ENCODE measurements at regions not wholly inside any gene's neighbourhood (a gene's known extent, or its start where the extent isn't known, plus 50 kb on each side); places are given as distances from the start of the nearest gene placed in this dataset.
"Not testable (repeated sequence)": the region's sequence is repeated elsewhere in the genome, so short reads cannot be mapped to it uniquely, and the experiment has no call there.

DNA sequence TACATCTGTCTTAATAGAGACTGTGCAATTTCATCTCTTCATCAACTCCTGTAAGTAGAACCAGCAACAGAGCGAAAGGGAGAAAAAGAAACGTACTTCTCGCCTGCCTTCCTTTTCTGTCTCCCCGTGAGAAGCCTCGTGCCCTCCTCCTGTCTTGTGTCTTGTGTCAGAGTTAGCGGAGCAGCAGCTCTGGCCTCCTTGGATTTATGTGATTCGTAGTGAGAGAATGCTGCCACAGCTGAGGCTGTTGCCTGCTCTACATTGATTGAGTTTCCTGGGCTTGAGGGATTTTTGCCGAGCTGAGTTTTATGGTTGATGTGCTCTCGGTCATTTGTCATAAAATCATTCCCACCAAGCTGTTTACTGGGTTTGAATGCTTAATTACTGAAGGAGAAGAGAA is 579.1 kb upstream of the RBFOX1 start:
- no peaks in the 10 kb centered on the region for H3K4me1 ChIP-seq (ENCODE audit: low read length)
- H3K4me3 ChIP-seq (ENCODE audit: low read length), result no peak overlapping the region
- TF ChIP-seq EZH2phosphoT487 (IDR thresholded peaks at IDR 0.05; ENCODE audit: low read depth), result no peak
- TF ChIP-seq, protein P1, sequence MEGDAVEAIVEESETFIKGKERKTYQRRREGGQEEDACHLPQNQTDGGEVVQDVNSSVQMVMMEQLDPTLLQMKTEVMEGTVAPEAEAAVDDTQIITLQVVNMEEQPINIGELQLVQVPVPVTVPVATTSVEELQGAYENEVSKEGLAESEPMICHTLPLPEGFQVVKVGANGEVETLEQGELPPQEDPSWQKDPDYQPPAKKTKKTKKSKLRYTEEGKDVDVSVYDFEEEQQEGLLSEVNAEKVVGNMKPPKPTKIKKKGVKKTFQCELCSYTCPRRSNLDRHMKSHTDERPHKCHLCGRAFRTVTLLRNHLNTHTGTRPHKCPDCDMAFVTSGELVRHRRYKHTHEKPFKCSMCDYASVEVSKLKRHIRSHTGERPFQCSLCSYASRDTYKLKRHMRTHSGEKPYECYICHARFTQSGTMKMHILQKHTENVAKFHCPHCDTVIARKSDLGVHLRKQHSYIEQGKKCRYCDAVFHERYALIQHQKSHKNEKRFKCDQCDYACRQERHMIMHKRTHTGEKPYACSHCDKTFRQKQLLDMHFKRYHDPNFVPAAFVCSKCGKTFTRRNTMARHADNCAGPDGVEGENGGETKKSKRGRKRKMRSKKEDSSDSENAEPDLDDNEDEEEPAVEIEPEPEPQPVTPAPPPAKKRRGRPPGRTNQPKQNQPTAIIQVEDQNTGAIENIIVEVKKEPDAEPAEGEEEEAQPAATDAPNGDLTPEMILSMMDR (IDR thresholded peaks at IDR 0.05; ENCODE audit: low read depth, low read length), result no peak
- no peak overlapping the region for H3K4me2 ChIP-seq (ENCODE audit: low read length)
- no peaks in the 10 kb centered on the region for H4K20me1 ChIP-seq (ENCODE audit: insufficient read depth, low read length)
- no peak overlapping the region for H3K27ac ChIP-seq (ENCODE audit: low read length)
- no peaks in the 10 kb centered on the region for H3K79me2 ChIP-seq (ENCODE audit: low read length)
- no peak overlapping the region for H3K9ac ChIP-seq (ENCODE audit: low read length)
- H3K36me3 ChIP-seq (replicated peaks; ENCODE audit: low read depth, low read length), result no peaks in the 10 kb centered on the region
- H3K27me3 ChIP-seq (ENCODE audit: low read depth, low read length), result no peaks in the 10 kb centered on the region
- H2AFZ ChIP-seq (ENCODE audit: low read depth, low read length), result no peak overlapping the region
- no peaks in the 10 kb centered on the region for H3K9me3 ChIP-seq (ENCODE audit: insufficient read depth, low read length)

DNA sequence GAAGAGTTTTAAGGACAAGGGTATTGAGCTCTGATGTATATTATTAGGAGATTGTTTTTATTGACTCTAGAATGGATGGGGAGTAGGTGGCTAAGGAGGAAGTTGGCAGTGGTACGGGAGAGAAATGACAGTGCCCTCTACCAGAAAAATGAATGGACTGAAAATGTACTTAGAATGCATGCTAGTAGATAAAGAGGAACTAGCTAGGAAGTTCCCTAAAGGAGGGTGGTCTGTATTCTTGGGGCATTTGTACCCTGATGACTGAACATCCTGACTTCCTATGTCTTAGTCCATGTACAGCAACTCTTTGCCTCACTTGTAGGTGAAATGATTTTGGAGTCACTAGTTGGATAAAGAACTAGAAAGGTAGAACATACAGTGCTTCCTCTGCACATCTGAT is 581.5 kb upstream of the RBFOX1 start:
- H3K9ac ChIP-seq (ENCODE audit: low read length), result no peak overlapping the region
- H3K4me3 ChIP-seq (ENCODE audit: low read length), result no peak overlapping the region

DNA sequence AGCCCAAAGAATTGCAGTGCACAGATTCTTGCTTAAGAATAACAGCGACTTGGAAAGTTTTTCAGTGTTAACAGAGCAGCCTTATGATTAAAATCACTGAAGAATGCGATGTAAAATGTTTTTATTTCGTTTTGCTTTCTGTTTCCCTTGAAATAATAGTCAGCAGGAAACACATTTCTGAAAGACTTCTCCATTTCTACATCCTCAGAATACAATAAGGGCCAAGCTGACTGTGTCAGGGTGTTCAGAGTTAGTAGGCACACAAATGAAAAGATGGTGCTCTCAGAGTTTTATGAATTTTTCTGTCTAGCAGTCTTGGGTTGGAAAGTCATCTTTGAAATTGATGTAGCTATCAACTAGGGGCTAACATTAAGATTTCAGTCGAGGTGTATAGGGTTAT is 582.9 kb upstream of the RBFOX1 start:
- no peak for TF ChIP-seq EZH2phosphoT487 (IDR thresholded peaks at IDR 0.05; ENCODE audit: low read depth)
- Histone ChIP-seq H3K4me2 (ENCODE audit: low read length) (no peak overlapping the region), H3K4me3 (ENCODE audit: low read length) (no peak overlapping the region), H3K9me3 (ENCODE audit: insufficient read depth, low read length) (no peaks in the 10 kb centered on the region), H3K79me2 (ENCODE audit: low read length) (no peaks in the 10 kb centered on the region), H3K4me1 (ENCODE audit: low read length) (no peaks in the 10 kb centered on the region), H4K20me1 (ENCODE audit: insufficient read depth, low read length) (no peaks in the 10 kb centered on the region), H2AFZ (ENCODE audit: low read depth, low read length) (no peak overlapping the region), H3K27ac (ENCODE audit: low read length) (no peak overlapping the region), H3K36me3 (replicated peaks; ENCODE audit: low read depth, low read length) (no peaks in the 10 kb centered on the region), H3K27me3 (ENCODE audit: low read depth, low read length) (no peaks in the 10 kb centered on the region), H3K9ac (ENCODE audit: low read length) (no peak overlapping the region)

More for the DNA sequence above, 581.5 kb upstream of the RBFOX1 start:
- no peak overlapping the region for H2AFZ ChIP-seq (ENCODE audit: low read depth, low read length)
- H3K79me2 ChIP-seq (ENCODE audit: low read length), result no peaks in the 10 kb centered on the region
- no peaks in the 10 kb centered on the region for H3K36me3 ChIP-seq (replicated peaks; ENCODE audit: low read depth, low read length)
- H4K20me1 ChIP-seq (ENCODE audit: insufficient read depth, low read length), result no peaks in the 10 kb centered on the region
- H3K27ac ChIP-seq (ENCODE audit: low read length), result no peak overlapping the region
- H3K9me3 ChIP-seq (ENCODE audit: insufficient read depth, low read length), result no peaks in the 10 kb centered on the region
- no peaks in the 10 kb centered on the region for H3K4me1 ChIP-seq (ENCODE audit: low read length)
- H3K27me3 ChIP-seq (ENCODE audit: low read depth, low read length), result no peaks in the 10 kb centered on the region
- no peak for TF ChIP-seq EZH2phosphoT487 (IDR thresholded peaks at IDR 0.05; ENCODE audit: low read depth)
- TF ChIP-seq, protein P1 (IDR thresholded peaks at IDR 0.05; ENCODE audit: low read depth, low read length), result no peak
- no peak overlapping the region for H3K4me2 ChIP-seq (ENCODE audit: low read length)

DNA sequence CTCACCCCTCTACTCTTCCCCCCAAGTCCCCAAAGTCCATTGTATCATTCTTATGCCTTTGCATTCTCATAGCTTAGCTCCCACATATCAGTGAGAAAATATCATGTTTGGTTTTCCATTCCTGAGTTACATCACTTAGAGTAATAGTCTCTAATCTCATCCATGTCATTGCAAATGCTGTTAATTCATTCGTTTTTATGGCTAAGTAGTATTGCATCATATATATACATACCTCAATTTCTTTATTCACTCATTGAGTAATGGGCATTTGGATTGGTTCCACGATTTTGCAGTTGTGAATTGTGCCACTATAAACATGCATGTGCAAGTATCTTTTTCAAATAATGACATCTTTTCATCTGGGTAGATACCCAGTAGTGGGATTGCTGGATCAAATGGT is 596.3 kb upstream of the RBFOX1 start:
- H3K79me2 ChIP-seq (ENCODE audit: low read length); H3K36me3 ChIP-seq (replicated peaks; ENCODE audit: low read depth, low read length); H3K27ac ChIP-seq (ENCODE audit: low read length); H3K9me3 ChIP-seq (ENCODE audit: insufficient read depth, low read length); H4K20me1 ChIP-seq (ENCODE audit: insufficient read depth, low read length); H3K4me3 ChIP-seq (ENCODE audit: low read length); H3K27me3 ChIP-seq (ENCODE audit: low read depth, low read length); H2AFZ ChIP-seq (ENCODE audit: low read depth, low read length); H3K9ac ChIP-seq (ENCODE audit: low read length); H3K4me2 ChIP-seq (ENCODE audit: low read length); H3K4me1 ChIP-seq (ENCODE audit: low read length): not testable (repeated sequence)

DNA sequence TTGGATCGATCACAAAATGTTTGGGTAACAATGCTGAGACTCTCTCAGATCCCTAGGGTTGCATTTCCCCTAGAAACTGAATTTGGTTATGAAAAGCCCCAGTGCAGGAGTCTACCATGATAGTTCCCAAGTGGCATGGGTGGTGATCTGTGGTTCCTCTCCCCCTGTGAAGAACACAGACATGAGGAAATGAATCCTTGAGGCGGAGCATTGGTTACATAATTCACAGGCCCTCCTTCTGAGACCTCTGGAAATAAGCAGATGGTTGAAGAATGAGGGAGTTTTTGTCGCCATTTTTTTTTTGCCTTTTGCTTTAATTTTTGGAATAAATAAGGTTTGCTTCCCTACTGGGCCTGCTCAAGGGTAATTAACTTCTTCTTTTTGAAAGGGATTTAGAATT is 597.0 kb upstream of the RBFOX1 start:
- Histone ChIP-seq H3K27ac (ENCODE audit: low read length) (no peak overlapping the region), H4K20me1 (ENCODE audit: insufficient read depth, low read length) (no peaks in the 10 kb centered on the region), H3K9me3 (ENCODE audit: insufficient read depth, low read length) (no peaks in the 10 kb centered on the region), H3K36me3 (replicated peaks; ENCODE audit: low read depth, low read length) (no peaks in the 10 kb centered on the region), H3K4me1 (ENCODE audit: low read length) (no peaks in the 10 kb centered on the region), H3K27me3 (ENCODE audit: low read depth, low read length) (no peaks in the 10 kb centered on the region), H2AFZ (ENCODE audit: low read depth, low read length) (no peak overlapping the region), H3K4me3 (ENCODE audit: low read length) (no peak overlapping the region), H3K79me2 (ENCODE audit: low read length) (no peaks in the 10 kb centered on the region), H3K9ac (ENCODE audit: low read length) (no peak overlapping the region), H3K4me2 (ENCODE audit: low read length) (no peak overlapping the region)
- TF ChIP-seq, protein P1 (IDR thresholded peaks at IDR 0.05; ENCODE audit: low read depth, low read length), result no peak
- no peak for TF ChIP-seq EZH2phosphoT487 (IDR thresholded peaks at IDR 0.05; ENCODE audit: low read depth)
